ENCODE measurements at regions not wholly inside any gene's neighbourhood (a gene's known extent, or its start where the extent isn't known, plus 50 kb on each side); places are given as distances from the start of the nearest gene placed in this dataset.
"Not testable (repeated sequence)": the region's sequence is repeated elsewhere in the genome, so short reads cannot be mapped to it uniquely, and the experiment has no call there.

DNA sequence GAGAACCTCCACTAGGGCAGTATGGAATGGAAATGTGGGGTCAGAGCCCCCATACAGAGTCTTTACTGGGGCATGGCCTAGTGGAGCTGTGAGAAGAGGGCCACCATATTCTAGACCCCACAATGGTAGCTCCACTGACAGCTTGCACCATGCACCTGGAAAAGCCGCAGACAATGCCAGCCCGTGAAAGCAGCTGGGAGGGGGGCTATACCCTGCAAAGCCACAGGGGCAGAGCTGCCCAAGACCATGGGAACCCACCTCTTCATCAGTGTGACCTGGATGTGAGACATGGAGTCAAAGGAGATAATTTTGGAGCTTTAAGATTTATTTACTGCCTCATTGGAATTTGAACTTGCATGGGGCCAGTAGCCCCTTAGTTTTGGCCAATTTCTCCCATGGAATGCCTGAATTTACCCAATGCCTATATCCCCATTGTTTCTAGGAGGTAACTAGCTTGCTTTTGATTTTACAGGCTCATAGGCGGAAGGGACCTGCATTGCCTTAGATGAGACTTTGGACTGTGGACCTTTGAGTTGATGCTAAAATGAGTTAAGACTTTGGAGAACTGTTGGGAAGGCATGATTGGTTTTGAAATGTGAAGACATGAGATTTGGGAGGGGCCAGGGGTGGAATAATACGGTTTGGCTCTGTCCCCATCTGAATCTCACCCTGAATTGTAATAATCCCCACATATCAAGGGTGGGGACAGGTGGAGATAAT lies 89.4 kb upstream of the MAMLD1 start:
- DNase-seq (ENCODE audit: extremely low read depth in 1 of 2, low read depth in 1 of 2): not testable (repeated sequence)

DNA sequence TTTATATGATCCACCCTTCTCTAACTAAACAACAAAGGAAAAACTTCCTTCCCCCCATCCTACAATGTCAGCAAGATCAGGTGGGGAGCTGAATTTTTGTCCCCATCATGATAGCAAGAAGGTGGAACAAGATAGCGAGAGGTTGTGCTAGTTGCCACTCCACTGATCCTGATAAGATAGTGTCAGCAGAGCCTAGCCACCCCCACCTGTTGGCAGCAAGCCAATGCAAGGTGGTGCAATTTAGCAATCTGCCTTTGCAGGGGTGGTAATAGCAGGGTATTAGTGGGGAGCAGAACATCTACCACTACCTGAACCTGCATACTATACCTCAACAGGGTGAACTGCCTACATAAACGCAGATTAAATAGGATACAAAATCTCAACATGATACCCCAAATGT lies 80.2 kb upstream of the MAMLD1 start:
- no peak for DNase-seq (ENCODE audit: extremely low read depth in 1 of 2, low read depth in 1 of 2)

DNA sequence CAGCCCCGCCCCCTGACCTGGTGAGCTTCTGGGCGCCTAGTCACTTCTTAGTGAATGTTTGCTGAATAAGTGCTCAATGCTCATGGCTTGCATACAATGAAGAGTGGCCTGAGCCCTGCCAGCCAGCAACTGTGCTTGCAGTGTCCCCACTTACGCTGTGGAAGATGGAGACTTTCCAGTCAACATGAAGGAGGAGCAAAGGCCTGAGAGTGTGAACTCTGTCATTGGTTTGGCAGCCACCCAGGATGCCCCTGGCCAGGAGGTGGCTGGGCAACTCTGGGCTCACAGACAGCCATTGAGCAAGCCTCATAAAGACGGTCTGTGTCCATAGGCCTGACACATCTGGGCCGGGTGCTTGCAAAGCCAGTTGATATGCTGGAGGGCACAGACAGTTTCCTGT lies 72.1 kb upstream of the MAMLD1 start:
- DNase-seq (ENCODE audit: extremely low read depth in 1 of 2, low read depth in 1 of 2): no peak

DNA sequence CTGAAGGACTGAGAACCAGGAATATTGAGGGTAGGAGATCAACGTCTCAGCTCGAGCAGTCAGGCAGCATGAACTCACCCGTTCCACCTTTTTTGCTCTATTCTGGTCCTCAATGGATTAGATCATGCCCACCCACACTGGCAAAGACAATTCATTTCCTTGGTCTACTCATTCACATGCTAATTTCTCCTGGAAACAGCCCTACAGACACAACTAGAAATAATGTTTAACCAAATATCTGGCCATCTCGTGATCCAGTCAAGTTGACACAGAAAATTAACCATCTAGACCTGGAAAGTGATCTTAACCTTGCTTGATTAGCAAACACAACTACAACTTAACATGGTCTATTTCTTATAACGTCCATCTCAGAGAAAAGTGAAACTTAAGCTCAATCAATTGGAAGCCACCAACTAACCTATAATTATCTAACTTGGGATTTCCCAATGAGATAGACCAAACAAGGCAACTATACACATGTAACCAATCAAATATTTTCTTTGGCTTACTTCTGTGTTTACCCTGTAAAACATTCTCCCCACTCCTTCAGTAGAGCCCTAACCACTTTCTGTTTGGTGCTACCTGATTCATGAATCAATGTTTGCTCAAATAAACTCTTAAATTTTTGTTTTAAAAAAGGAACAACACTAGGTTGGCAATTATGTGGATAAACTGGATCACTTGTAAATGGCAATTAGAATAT lies 69.7 kb upstream of the MAMLD1 start:
- DNase-seq (ENCODE audit: extremely low read depth in 1 of 2, low read depth in 1 of 2): no peak

DNA sequence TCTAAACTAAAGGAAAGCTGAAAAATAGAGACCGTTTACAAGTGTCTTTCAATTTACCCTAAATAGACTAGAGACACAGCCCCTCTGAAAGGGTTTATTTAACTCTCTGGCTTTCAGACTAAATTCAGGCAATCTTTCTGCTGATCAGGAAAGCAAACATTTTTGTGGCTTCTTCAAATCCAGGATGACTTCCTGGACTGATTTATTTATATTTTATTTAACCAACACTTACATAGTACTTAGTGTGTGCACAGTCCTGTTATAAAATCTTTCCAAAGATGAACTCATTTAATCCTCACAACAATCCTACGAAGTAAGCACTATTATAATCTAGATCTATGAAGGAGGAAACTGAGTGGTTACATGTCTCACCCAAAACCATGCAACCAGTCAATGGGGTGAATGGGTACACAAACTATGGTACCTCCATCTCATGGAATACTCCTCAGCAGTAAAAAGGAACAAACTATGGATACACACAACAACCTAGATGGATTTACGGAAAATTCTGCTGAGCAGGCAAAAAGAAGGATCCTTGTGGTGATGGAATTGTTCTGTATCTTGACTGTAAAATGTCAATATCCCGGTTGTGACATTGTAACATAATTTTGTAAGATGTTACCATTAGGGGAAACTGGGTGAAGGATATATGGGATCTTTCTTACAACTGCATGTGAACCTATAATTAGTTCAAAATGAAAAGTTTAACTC lies 64.1 kb upstream of the MAMLD1 start:
- no peak for DNase-seq (ENCODE audit: extremely low read depth in 1 of 2, low read depth in 1 of 2)

DNA sequence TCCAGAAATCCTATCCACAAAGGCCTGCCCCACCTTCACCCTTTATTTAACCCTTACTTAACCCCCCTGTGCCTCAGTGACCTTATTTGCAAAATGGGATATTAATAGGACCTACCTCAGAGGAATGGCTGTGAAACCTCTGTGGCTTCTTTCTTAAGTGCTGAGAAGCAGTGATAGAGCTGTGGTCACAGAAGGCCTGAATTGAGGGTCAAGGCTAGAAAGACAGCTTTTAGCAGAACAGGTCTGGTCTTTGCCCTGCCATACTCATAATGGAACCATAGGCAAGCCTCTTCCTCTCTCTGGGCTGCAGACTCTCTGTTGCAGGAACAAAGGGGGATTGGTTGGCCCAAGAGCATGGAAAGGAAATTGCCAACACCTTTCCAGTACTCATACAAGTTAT lies 63.5 kb upstream of the MAMLD1 start:
- no peak for DNase-seq (ENCODE audit: extremely low read depth in 1 of 2, low read depth in 1 of 2)

DNA sequence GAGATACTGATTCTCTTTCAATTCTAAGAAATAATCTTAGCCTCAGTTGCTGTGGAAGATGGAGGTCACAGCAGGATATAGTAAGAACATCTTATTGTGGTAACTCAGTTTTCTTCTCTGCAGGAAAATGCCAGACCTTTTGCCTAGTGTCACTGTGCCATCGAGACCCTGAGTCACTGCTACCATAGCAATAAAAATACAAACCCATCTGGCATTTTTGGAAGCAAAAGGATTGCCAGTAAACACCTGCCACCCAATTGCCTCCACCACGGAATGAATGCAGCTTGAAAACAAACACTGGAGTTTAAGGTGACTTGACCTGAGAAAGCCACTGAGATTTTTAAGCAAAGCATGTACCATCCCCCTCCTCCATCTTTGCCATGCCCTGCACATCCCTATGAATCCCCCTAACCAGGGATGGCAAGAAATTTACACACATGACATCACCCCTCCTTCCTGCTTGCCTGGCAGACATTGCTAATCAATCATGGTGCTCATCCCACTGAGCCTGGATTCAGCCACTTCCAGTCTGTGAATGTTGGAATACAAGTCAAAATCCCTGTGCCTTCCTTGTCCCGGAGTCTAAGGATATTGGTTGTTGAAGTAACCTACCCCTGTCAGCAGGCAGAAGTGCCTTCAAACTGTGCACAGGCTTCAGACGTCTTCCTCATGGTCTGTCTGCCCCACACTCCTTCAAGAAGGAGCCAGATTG lies 59.6 kb upstream of the MAMLD1 start:
- no peak for DNase-seq (ENCODE audit: extremely low read depth in 1 of 2, low read depth in 1 of 2)

DNA sequence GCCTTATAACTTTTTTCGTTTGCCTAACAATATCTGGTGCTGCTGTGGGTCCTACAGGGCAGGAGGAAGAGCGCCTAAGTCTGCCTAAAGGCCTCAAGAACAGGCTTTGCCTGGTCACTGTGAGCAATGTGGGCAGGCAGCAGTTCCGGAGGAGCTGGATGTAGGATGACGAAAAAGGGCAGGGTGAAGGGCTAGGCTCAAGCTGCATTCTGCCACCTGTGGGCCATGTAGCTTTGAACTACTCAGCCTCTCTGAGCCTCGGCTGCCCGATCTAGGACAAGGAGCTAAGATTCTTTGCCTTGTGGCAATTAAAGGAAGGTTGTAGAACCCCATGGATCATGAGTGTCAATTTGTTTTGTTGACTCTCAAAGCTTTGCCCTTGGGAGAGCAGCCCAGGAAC lies 57.1 kb upstream of the MAMLD1 start:
- no peak for DNase-seq (ENCODE audit: extremely low read depth in 1 of 2, low read depth in 1 of 2)

DNA sequence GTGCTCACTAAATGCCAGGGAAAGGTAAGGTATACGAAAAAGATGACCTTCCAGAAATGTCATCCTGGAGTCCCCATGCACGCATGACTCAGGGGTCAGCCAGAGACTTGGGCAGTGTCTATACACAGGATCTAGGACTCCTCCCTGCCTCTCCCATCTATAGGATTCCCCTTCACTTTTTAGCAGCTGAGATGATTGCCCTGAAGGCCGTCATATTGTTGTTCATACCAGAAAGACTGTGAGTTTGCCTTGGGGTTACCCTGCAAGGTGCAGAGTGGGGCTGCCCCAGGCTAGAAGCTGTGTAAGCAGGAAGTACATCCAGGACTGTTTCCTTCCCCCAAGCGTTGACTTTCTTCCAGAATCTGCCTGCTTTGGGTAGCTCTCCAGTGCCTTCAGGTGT lies 55.1 kb upstream of the MAMLD1 start:
- DNase-seq (ENCODE audit: extremely low read depth in 1 of 2, low read depth in 1 of 2): no peak

DNA sequence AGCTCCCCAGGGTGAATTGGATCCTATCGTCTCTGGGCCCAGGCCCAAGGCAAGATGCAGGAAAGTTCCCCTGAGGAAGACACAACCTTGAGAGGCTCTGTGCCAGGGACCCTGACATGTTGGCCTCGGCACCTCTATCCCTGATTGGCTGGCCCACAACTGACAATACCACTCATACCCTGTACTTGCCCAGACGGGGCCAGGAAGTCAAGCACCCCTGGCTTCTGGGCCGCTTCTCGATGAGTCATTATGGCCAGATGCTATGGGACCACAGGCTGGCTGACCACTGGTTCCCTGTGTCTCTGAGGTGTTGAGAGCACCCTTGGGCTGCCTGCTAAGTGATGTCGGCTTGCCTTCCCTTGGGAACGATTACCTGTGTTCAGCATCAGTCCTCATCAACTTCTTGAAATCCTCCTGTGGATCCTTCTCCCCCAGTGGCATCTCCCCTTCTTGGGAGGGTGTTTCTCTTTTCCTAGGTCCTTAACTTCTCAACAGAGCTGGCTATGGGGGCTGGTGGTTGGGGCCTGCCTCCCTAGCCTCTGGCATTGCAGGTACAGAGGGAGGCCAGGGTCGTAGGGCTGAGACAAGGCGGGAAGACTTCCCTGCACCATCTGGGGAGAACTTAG lies 54.5 kb upstream of the MAMLD1 start:
- DNase-seq (ENCODE audit: extremely low read depth in 1 of 2, low read depth in 1 of 2): no peak

DNA sequence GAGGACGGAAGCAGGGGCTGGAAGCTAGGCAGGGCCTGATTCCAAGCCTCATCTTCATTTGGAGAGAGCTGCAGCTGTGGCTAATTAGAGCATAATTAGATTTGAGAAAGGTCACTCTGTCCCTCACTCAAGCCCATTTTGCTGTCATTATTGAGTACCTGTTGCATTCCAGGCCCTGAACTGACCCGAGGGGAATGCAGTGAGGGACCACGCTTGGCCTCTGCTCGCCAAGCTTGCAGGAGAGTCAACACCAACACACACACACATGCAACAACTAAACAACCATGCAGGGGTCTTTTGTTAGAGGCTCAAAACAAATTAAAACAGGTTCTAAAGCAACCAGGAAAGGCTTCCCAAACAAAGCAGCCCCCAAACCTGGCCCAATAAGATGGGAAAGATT lies 52.7 kb upstream of the MAMLD1 start:
- no peak for DNase-seq (ENCODE audit: extremely low read depth in 1 of 2, low read depth in 1 of 2)

DNA sequence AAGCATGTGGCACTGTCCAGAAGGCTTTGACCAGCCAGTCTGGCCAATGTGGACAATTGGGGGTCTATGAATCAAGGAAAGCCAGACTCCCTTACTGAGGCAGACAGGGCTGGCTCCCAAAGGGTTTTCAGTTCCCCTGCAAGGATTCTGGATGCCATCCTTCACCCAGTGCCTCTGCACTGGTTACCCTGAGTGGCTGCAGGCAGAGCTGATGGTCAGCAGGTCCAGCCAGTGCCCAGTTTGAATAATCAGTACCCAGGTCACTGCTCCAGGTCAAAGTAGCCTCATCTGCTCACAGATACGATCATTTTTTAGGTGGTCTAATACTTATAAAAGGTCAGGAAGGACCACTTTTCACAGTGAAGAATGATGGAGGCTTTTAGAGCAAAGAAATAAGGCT lies 52.2 kb upstream of the MAMLD1 start:
- no peak for DNase-seq (ENCODE audit: extremely low read depth in 1 of 2, low read depth in 1 of 2)

DNA sequence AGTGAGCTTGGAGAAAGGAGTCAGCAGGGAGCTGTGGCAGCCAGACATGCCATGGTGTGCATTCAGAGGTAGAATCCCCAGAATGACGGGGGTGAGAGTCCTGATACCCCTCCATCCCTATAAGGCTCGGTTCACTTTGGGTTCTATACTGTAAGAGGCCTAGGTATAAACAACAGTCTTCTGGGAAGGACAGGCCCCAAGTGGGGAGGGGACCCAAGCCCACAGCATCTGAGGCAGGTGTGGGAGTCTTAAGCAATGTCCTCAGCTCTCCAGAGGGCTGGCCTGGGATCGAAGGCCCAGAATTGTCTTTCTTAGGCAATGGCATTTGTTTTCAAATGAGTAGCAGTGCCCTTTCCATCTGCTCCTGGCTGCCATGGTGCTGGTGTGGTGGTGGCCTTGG lies 50.2 kb upstream of the MAMLD1 start:
- no peak for DNase-seq (ENCODE audit: extremely low read depth in 1 of 2, low read depth in 1 of 2)

All from activated CD8-positive, alpha-beta memory T cell treated with anti-CD3 and anti-CD28 coated beads for 1 hour (primary cell).